H1 (cell line): ENCODE measurements at regions not wholly inside any gene's neighbourhood (a gene's known extent, or its start where the extent isn't known, plus 50 kb on each side); places are given as distances from the start of the nearest gene placed in this dataset.

Source experiments
- CTCF ChIA-PET: fragments of 300-600 bp; sonication (Branson Sonifier 250); formaldehyde crosslinking; loops from one replicate; lab custom pipeline; 2021; ENCODE audit not compliant: partially characterized antibody; lab: Charles Lee
- POLR2A ChIA-PET: fragments of 300-600 bp; sonication (Branson Sonifier 250); formaldehyde crosslinking; loops from one replicate; lab custom pipeline; 2021; ENCODE audit warnings: inconsistent platforms; ENCODE audit not compliant: partially characterized antibody; lab: Charles Lee
- DNase-seq, 2 experiments: peaks; one replicate each; pipeline versions ENCODE4 v3.0.0 to v3.0.0-alpha.2; 2010 to 2022; ENCODE audit warnings: low spot score in 2 of 2, low read depth in 1 of 2, mixed read lengths in 1 of 2
- FAIRE-seq: peaks from 2 replicates; lab custom pipeline; 2011; peaks lifted over from hg19 to GRCh38; lab: Jason Lieb, UNC
- H2AFZ ChIP-seq: 2 replicates; pipeline ENCODE4 v1.8.1; 2012; ENCODE audit warnings: low read length, inconsistent platforms
- H2AK5ac ChIP-seq: 2 replicates; pipeline ENCODE4 v1.6.1; 2013; ENCODE audit warnings: low read depth, low read length
- H2BK120ac ChIP-seq: replicated peaks from 2 replicates; pipeline ENCODE3; 2013; ENCODE audit warnings: low read depth, low read length, inconsistent platforms
- H2BK12ac ChIP-seq: 2 replicates; pipeline ENCODE4 v1.6.1; 2013; ENCODE audit warnings: low read depth, low read length
- H2BK15ac ChIP-seq: 2 replicates; pipeline ENCODE4 v1.6.1; 2013; ENCODE audit warnings: low read length
- H2BK20ac ChIP-seq: 2 replicates; pipeline ENCODE4 v1.6.1; 2013; ENCODE audit warnings: low read length
- H2BK5ac ChIP-seq: 2 replicates; pipeline ENCODE4 v1.6.1; 2013; ENCODE audit warnings: low read depth, low read length
- H3K14ac ChIP-seq: 2 replicates; pipeline ENCODE4 v1.6.1; 2013; ENCODE audit warnings: inconsistent platforms; ENCODE audit not compliant: insufficient read length
- H3K18ac ChIP-seq: 2 replicates; pipeline ENCODE4 v1.6.1; 2013; ENCODE audit warnings: low read length; ENCODE audit errors: extremely low read depth
- H3K23ac ChIP-seq: 2 replicates; pipeline ENCODE4 v1.6.1; 2013; ENCODE audit warnings: inconsistent platforms; ENCODE audit not compliant: insufficient read length
- H3K23me2 ChIP-seq: 2 replicates; pipeline ENCODE4 v1.6.1; 2013; ENCODE audit warnings: low read depth, low read length
- H3K27ac ChIP-seq: 2 replicates; pipeline ENCODE4 v1.6.1; 2011; ENCODE audit warnings: low read depth, low read length, inconsistent platforms
- H3K27me3 ChIP-seq, 4 experiments: replicated peaks in 1 of 4; 1 replicate in 1 of 4; 2 replicates in 3 of 4; pipeline versions ENCODE4 v1.6.1 to v1.8.1; 2011 to 2013; ENCODE audit warnings: low read length in 3 of 4, mild to moderate bottlenecking in 3 of 4, inconsistent platforms in 2 of 4, mixed read lengths in 2 of 4, moderate library complexity in 1 of 4; ENCODE audit not compliant: control insufficient read depth in 3 of 4, insufficient read depth in 3 of 4; ENCODE audit errors: extremely low read depth in 1 of 4
- H3K36me3 ChIP-seq, 4 experiments: 2 replicates each; pipeline versions ENCODE4 v1.6.1 to v1.8.1; 2011 to 2013; ENCODE audit warnings: mild to moderate bottlenecking in 4 of 4, low read length in 3 of 4, moderate library complexity in 2 of 4, control low read depth in 1 of 4, inconsistent platforms in 1 of 4; ENCODE audit not compliant: insufficient read depth in 4 of 4, control insufficient read depth in 2 of 4
- H3K4ac ChIP-seq: replicated peaks from 2 replicates; pipeline ENCODE3; 2013; ENCODE audit warnings: low read length, low read depth, mixed read lengths, inconsistent platforms; ENCODE audit not compliant: insufficient read length
- H3K4me1 ChIP-seq, 4 experiments: replicated peaks in 1 of 4; 1 replicate in 1 of 4; 2 replicates in 3 of 4; pipeline versions ENCODE4 v1.6.1 to v1.8.1; 2011 to 2013; ENCODE audit warnings: low read length in 3 of 4, inconsistent platforms in 2 of 4, mixed read lengths in 1 of 4; ENCODE audit not compliant: insufficient read depth in 4 of 4, control insufficient read depth in 3 of 4
- H3K4me2 ChIP-seq, 2 experiments: 2 replicates each; pipeline versions ENCODE4 v1.6.1 to v1.8.1; 2011 to 2013; ENCODE audit warnings: low read depth in 2 of 2, low read length in 2 of 2, control low read depth in 1 of 2, inconsistent platforms in 1 of 2, mild to moderate bottlenecking in 1 of 2; ENCODE audit not compliant: insufficient read depth in 1 of 2
- H3K4me3 ChIP-seq, 4 experiments: fragments of 200-600, 300-600 bp in 1 of 4; sonication (generic), shearing (Covaris generic), sonication (Bioruptor Twin) in 1 of 4; 2 replicates each; pipeline versions ENCODE4 v1.5.1 to v1.8.1; 2011 to 2016; ENCODE audit warnings: low read length in 4 of 4, low read depth in 3 of 4, control low read depth in 2 of 4, inconsistent platforms in 2 of 4, mild to moderate bottlenecking in 2 of 4, mixed read lengths in 1 of 4, moderate library complexity in 1 of 4; ENCODE audit not compliant: insufficient read depth in 2 of 4; ENCODE audit errors: extremely low read depth in 1 of 4
- H3K56ac ChIP-seq: replicated peaks from 2 replicates; pipeline ENCODE3; 2013; ENCODE audit warnings: low read depth, mild to moderate bottlenecking, mixed read lengths, low read length, inconsistent platforms; ENCODE audit not compliant: insufficient read length
- H3K79me1 ChIP-seq: 2 replicates; pipeline ENCODE4 v1.6.1; 2013; ENCODE audit warnings: low read depth, low read length, control low read depth
- H3K79me2 ChIP-seq, 2 experiments: 2 replicates each; pipeline versions ENCODE4 v1.6.1 to v1.8.1; 2012 to 2013; ENCODE audit warnings: low read length in 2 of 2, mild to moderate bottlenecking in 2 of 2, inconsistent platforms in 1 of 2; ENCODE audit not compliant: insufficient read depth in 2 of 2, control insufficient read depth in 1 of 2
- H3K9ac ChIP-seq, 4 experiments: replicated peaks in 1 of 4; 1 replicate in 1 of 4; 2 replicates in 3 of 4; pipeline versions ENCODE4 v1.6.1 to v1.8.1; 2011 to 2013; ENCODE audit warnings: low read depth in 3 of 4, low read length in 3 of 4, control low read depth in 2 of 4, mild to moderate bottlenecking in 2 of 4, moderate library complexity in 2 of 4, inconsistent platforms in 1 of 4; ENCODE audit errors: extremely low read depth in 1 of 4
- H3K9me3 ChIP-seq, 2 experiments: 2 replicates each; pipeline versions ENCODE4 v1.6.1 to v1.8.1; 2012 to 2013; ENCODE audit warnings: mild to moderate bottlenecking in 2 of 2, moderate library complexity in 2 of 2, control low read depth in 1 of 2, inconsistent platforms in 1 of 2, low read depth in 1 of 2, low read length in 1 of 2, mixed read lengths in 1 of 2; ENCODE audit not compliant: insufficient read depth in 2 of 2
- H4K20me1 ChIP-seq, 2 experiments: replicated peaks in 1 of 2; 2 replicates each; pipeline versions ENCODE3 to v1.8.1; 2011 to 2013; ENCODE audit warnings: inconsistent platforms in 2 of 2, low read length in 2 of 2, mild to moderate bottlenecking in 1 of 2; ENCODE audit not compliant: insufficient read depth in 2 of 2, control insufficient read depth in 1 of 2
- H4K5ac ChIP-seq: 2 replicates; pipeline ENCODE4 v1.6.1; 2013; ENCODE audit warnings: low read length, low read depth, mixed read lengths, inconsistent platforms; ENCODE audit not compliant: insufficient read length
- H4K8ac ChIP-seq: 2 replicates; pipeline ENCODE4 v1.8.0; 2013; ENCODE audit warnings: mild to moderate bottlenecking, moderate library complexity, low read length, inconsistent platforms; ENCODE audit not compliant: insufficient read depth; ENCODE audit errors: extremely low read depth
- H4K91ac ChIP-seq: replicated peaks from 2 replicates; pipeline ENCODE3; 2013; ENCODE audit warnings: low read length, mixed read lengths, inconsistent platforms; ENCODE audit not compliant: insufficient read length
- ASH2L ChIP-seq: fragments of 200-600, 300-600 bp; sonication (generic); IDR thresholded peaks from one replicate; pipeline ENCODE4 v1.7.1; 2017; ENCODE audit warnings: low read length
- BRCA1 ChIP-seq: IDR thresholded peaks from 2 replicates; pipeline ENCODE4 v1.6.1; 2012; ENCODE audit warnings: low read depth, low read length, improper control_type of control experiment
- CHD1 ChIP-seq: IDR thresholded peaks from 2 replicates; pipeline ENCODE4 v1.6.1; 2012; ENCODE audit warnings: low read depth, low read length, improper control_type of control experiment
- HDAC6 ChIP-seq: IDR thresholded peaks from one replicate; pipeline ENCODE4 v1.7.1; 2012; ENCODE audit warnings: low read depth, mild to moderate bottlenecking, inconsistent platforms, low read length, moderate library complexity
- JUN ChIP-seq: IDR thresholded peaks from 2 replicates; pipeline ENCODE4 v1.6.1; 2011; ENCODE audit warnings: low read depth, mild to moderate bottlenecking, improper control_type of control experiment, low read length
- POLR2A ChIP-seq, 2 experiments: IDR thresholded peaks; 1 replicate in 1 of 2; 2 replicates in 1 of 2; pipeline ENCODE4 v1.6.1; 2011; ENCODE audit warnings: low read depth in 2 of 2, low read length in 2 of 2, mild to moderate bottlenecking in 2 of 2; ENCODE audit errors: control extremely low read depth in 1 of 2
- SIN3A ChIP-seq, 2 experiments: IDR thresholded peaks in 1 of 2; conservative IDR thresholded peaks in 1 of 2; 2 replicates each; pipeline ENCODE4 v1.6.1; 2011 to 2012; ENCODE audit warnings: low read length in 2 of 2, improper control_type of control experiment in 1 of 2, low read depth in 1 of 2, mild to moderate bottlenecking in 1 of 2
- SIX5 ChIP-seq: IDR thresholded peaks from 2 replicates; pipeline ENCODE4 v1.6.1; 2011; ENCODE audit warnings: mild to moderate bottlenecking, low read depth, low read length
- TBP ChIP-seq: IDR thresholded peaks from 2 replicates; pipeline ENCODE4 v1.6.1; 2011; ENCODE audit warnings: low read depth, low read length, improper control_type of control experiment
- TF ChIP-seq, protein P1 (sequence below): IDR thresholded peaks from 2 replicates; pipeline ENCODE4 v1.6.1; 2011; ENCODE audit warnings: low read depth, mild to moderate bottlenecking, low read length; ENCODE audit not compliant: insufficient read depth
- TF ChIP-seq, protein P2 (sequence below), 3 experiments: IDR thresholded peaks; 1 replicate in 2 of 3; 2 replicates in 1 of 3; pipeline versions ENCODE4 v1.5.1 to v1.6.1; 2011; ENCODE audit warnings: low read length in 3 of 3, mild to moderate bottlenecking in 3 of 3, inconsistent platforms in 2 of 3, low read depth in 1 of 3, moderate library complexity in 1 of 3; ENCODE audit not compliant: insufficient read depth in 1 of 3; ENCODE audit errors: control extremely low read depth in 1 of 3
- TF ChIP-seq, protein P3 (sequence below): IDR thresholded peaks from 2 replicates; pipeline ENCODE4 v1.6.1; 2012; ENCODE audit warnings: low read length, inconsistent platforms

DNA sequence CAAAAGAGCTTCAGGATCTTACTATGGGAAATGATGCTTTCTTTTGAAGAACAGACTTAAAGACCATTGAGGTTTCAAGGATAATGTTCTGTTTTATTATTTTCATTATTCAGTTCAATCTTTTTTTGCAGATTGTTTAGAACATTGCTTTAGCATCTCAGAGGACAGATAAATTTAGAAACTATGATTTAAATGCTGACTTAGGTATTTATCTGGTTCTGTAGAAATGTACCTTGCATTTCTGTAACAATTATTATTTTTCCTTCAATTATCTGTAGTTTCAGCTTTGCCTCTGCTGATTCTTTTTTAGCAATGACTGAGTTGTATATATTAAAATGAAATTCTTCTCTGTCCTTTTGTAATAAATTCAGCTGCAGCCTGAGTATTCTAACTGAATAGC lies 205.4 kb upstream of the PCSK2 start:
- Histone ChIP-seq H3K4me1 (peaks cover 1 to 24% (median 13%) of the 10 kb centered on the region in 4 experiments; a peak in 5 of 7 replicates), H4K8ac (no peak overlapping the region), H3K56ac (no peak overlapping the region), H2AK5ac (no peak overlapping the region), H3K9ac (no peak overlapping the region), H3K36me3 (no peaks in the 10 kb centered on the region), H3K14ac (no peak overlapping the region), H3K79me2 (no peaks in the 10 kb centered on the region), H3K18ac (no peak overlapping the region), H4K20me1 (no peaks in the 10 kb centered on the region), H3K27me3 (no peaks in the 10 kb centered on the region), H3K79me1 (no peaks in the 10 kb centered on the region), H4K91ac (no peak overlapping the region), H2BK12ac (no peak overlapping the region), H3K23ac (no peak overlapping the region), H3K4me3 (no peak overlapping the region), H2BK20ac (no peak overlapping the region), H3K4ac (no peak overlapping the region), H3K9me3 (peaks cover 2 to 3% of the 10 kb centered on the region in 2 experiments; a peak in 1 of 4 replicates), H4K5ac (no peak overlapping the region), H3K4me2 (no peak overlapping the region), H3K27ac (no peak overlapping the region), H3K23me2 (no peaks in the 10 kb centered on the region; the same call in 1 of the 2 replicates), H2BK15ac (no peak overlapping the region), H2BK5ac (no peak overlapping the region), H2AFZ (no peak overlapping the region), H2BK120ac (no peak overlapping the region)
- no peak for DNase-seq
- no peak for FAIRE-seq
- ChIA-PET CTCF (no interaction called here), POLR2A (no interaction called here)
- TF ChIP-seq BRCA1 (no peak), ASH2L (no peak), HDAC6 (no peak), CHD1 (no peak), TBP (no peak), SIN3A (conservative IDR thresholded peaks at IDR 0.05 in 1 of 2, IDR thresholded peaks at IDR 0.05 in 1 of 2; ENCODE audit: low read depth in 1 of 2, low read length in 2 of 2) (no peak), SIX5 (no peak), POLR2A (IDR thresholded peaks at IDR 0.05; ENCODE audit: control extremely low read depth in 1 of 2, low read depth in 2 of 2, low read length in 2 of 2) (no peak), JUN (no peak)
- TF ChIP-seq, protein P1, sequence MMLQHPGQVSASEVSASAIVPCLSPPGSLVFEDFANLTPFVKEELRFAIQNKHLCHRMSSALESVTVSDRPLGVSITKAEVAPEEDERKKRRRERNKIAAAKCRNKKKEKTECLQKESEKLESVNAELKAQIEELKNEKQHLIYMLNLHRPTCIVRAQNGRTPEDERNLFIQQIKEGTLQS: no peak
- TF ChIP-seq, protein P2, sequence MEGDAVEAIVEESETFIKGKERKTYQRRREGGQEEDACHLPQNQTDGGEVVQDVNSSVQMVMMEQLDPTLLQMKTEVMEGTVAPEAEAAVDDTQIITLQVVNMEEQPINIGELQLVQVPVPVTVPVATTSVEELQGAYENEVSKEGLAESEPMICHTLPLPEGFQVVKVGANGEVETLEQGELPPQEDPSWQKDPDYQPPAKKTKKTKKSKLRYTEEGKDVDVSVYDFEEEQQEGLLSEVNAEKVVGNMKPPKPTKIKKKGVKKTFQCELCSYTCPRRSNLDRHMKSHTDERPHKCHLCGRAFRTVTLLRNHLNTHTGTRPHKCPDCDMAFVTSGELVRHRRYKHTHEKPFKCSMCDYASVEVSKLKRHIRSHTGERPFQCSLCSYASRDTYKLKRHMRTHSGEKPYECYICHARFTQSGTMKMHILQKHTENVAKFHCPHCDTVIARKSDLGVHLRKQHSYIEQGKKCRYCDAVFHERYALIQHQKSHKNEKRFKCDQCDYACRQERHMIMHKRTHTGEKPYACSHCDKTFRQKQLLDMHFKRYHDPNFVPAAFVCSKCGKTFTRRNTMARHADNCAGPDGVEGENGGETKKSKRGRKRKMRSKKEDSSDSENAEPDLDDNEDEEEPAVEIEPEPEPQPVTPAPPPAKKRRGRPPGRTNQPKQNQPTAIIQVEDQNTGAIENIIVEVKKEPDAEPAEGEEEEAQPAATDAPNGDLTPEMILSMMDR (IDR thresholded peaks at IDR 0.05; ENCODE audit: control extremely low read depth in 1 of 3, insufficient read depth in 1 of 3, low read depth in 1 of 3, low read length in 3 of 3): no peak
- TF ChIP-seq, protein P3, sequence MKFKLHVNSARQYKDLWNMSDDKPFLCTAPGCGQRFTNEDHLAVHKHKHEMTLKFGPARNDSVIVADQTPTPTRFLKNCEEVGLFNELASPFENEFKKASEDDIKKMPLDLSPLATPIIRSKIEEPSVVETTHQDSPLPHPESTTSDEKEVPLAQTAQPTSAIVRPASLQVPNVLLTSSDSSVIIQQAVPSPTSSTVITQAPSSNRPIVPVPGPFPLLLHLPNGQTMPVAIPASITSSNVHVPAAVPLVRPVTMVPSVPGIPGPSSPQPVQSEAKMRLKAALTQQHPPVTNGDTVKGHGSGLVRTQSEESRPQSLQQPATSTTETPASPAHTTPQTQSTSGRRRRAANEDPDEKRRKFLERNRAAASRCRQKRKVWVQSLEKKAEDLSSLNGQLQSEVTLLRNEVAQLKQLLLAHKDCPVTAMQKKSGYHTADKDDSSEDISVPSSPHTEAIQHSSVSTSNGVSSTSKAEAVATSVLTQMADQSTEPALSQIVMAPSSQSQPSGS: no peak
